Endothelial cell of umbilical vein (primary cell): ENCODE measurements at regions not wholly inside any gene's neighbourhood (a gene's known extent, or its start where the extent isn't known, plus 50 kb on each side); places are given as distances from the start of the nearest gene placed in this dataset.

Source experiments
- BruUV-seq: library from RNA; stranded (reverse); fragments of 400-500 nt; replicated peaks from 2 replicates; lab custom pipeline; 2021; lab: Mats Ljungman, UMichigan
- CTCF ChIA-PET: fragments of 300-600, 350-600 bp; sonication (Branson Sonifier 250); formaldehyde crosslinking; loops from one replicate; lab custom pipeline; 2021; ENCODE audit warnings: antibody characterized with exemption, inconsistent platforms; lab: Charles Lee
- POLR2A ChIA-PET: fragments of 300-600, 350-600 bp; sonication (Branson Sonifier 250); formaldehyde crosslinking; loops from one replicate; lab custom pipeline; 2021; ENCODE audit warnings: antibody characterized with exemption, inconsistent platforms; lab: Charles Lee
- DNase-seq: peaks from one replicate; pipeline ENCODE4 v3.0.0-alpha.2; 2011; ENCODE audit warnings: low read depth, low spot score
- FAIRE-seq: peaks from 2 replicates; lab custom pipeline; 2011; peaks lifted over from hg19 to GRCh38; lab: Jason Lieb, UNC
- H2AFZ ChIP-seq: 2 replicates; pipeline ENCODE4 v1.6.0; 2012; ENCODE audit warnings: low read depth, low read length, control low read depth, inconsistent platforms
- H3K27ac ChIP-seq: 2 replicates; pipeline ENCODE4 v1.5.1; 2011; ENCODE audit warnings: low read depth, mild to moderate bottlenecking, control low read depth, low read length, moderate library complexity; ENCODE audit not compliant: insufficient read depth
- H3K27me3 ChIP-seq, 2 experiments: 2 replicates each; pipeline versions ENCODE4 v1.6.0 to v1.6.1; 2011; ENCODE audit warnings: low read length in 2 of 2, mixed read lengths in 1 of 2; ENCODE audit not compliant: control insufficient read depth in 2 of 2, insufficient read depth in 2 of 2
- H3K36me3 ChIP-seq, 2 experiments: 2 replicates in 1 of 2; 3 replicates in 1 of 2; pipeline ENCODE4 v1.5.1; 2011; ENCODE audit warnings: low read length in 2 of 2, mild to moderate bottlenecking in 1 of 2, moderate library complexity in 1 of 2; ENCODE audit not compliant: control insufficient read depth in 2 of 2, insufficient read depth in 2 of 2; ENCODE audit errors: extremely low read depth in 1 of 2
- H3K4me1 ChIP-seq: 3 replicates; pipeline ENCODE4 v1.5.1; 2011; ENCODE audit warnings: mild to moderate bottlenecking, low read length; ENCODE audit not compliant: control insufficient read depth, insufficient read depth; ENCODE audit errors: extremely low read depth
- H3K4me2 ChIP-seq: 2 replicates; pipeline ENCODE4 v1.6.1; 2011; ENCODE audit warnings: low read length, control low read depth, mixed read lengths; ENCODE audit not compliant: insufficient read depth
- H3K4me3 ChIP-seq, 3 experiments: fragments of 200-600 bp in 1 of 3; sonication (generic), shearing (Covaris generic) in 1 of 3; replicated peaks in 1 of 3; 2 replicates each; pipeline ENCODE4 v1.5.1; 2011 to 2016; ENCODE audit warnings: control low read depth in 3 of 3, low read length in 3 of 3, mild to moderate bottlenecking in 2 of 3, inconsistent platforms in 1 of 3, low read depth in 1 of 3, moderate library complexity in 1 of 3; ENCODE audit not compliant: insufficient read depth in 1 of 3
- H3K79me2 ChIP-seq: 2 replicates; pipeline ENCODE4 v1.6.0; 2012; ENCODE audit warnings: low read length, inconsistent platforms; ENCODE audit not compliant: control insufficient read depth, insufficient read depth
- H3K9ac ChIP-seq: replicated peaks from 2 replicates; pipeline ENCODE3; 2011; ENCODE audit warnings: low read length, control low read depth; ENCODE audit not compliant: insufficient read depth; ENCODE audit errors: extremely low read depth
- H3K9me1 ChIP-seq: replicated peaks from 3 replicates; pipeline ENCODE4 v1.6.0; 2011; ENCODE audit warnings: mild to moderate bottlenecking, low read length; ENCODE audit not compliant: control insufficient read depth, insufficient read depth; ENCODE audit errors: extremely low read depth
- H3K9me3 ChIP-seq: replicated peaks from 2 replicates; pipeline ENCODE4 v1.5.1; 2012; ENCODE audit warnings: low read length, inconsistent platforms; ENCODE audit not compliant: control insufficient read depth, insufficient read depth
- H4K20me1 ChIP-seq: replicated peaks from 2 replicates; pipeline ENCODE3; 2011; ENCODE audit warnings: mild to moderate bottlenecking, low read length; ENCODE audit not compliant: control insufficient read depth, insufficient read depth; ENCODE audit errors: extremely low read depth
- CTCF ChIP-seq, 2 donors: IDR thresholded peaks; 1 replicate in 1 of 2; 2 replicates in 1 of 2; pipeline ENCODE4 v1.5.1; 2011; ENCODE audit warnings: low read length in 2 of 2, mild to moderate bottlenecking in 2 of 2, moderate library complexity in 2 of 2, control low read depth in 1 of 2, inconsistent platforms in 1 of 2, low read depth in 1 of 2; ENCODE audit not compliant: insufficient read depth in 1 of 2; ENCODE audit errors: extremely low read depth in 1 of 2
- EZH2 ChIP-seq: IDR thresholded peaks from 2 replicates; pipeline ENCODE4 v1.6.1; 2012; ENCODE audit warnings: borderline replicate concordance, low read depth, mild to moderate bottlenecking, moderate library complexity, low read length, inconsistent platforms; ENCODE audit not compliant: severe bottlenecking
- FOS ChIP-seq: IDR thresholded peaks from 2 replicates; pipeline ENCODE4 v1.6.1; 2011; ENCODE audit warnings: mild to moderate bottlenecking, low read length, moderate library complexity, borderline replicate concordance; ENCODE audit not compliant: insufficient read depth
- GATA2 ChIP-seq: IDR thresholded peaks from 2 replicates; pipeline ENCODE4 v1.7.0; 2011; ENCODE audit warnings: low read depth, mild to moderate bottlenecking, moderate library complexity, mixed read lengths, low read length; ENCODE audit not compliant: insufficient read length, insufficient read depth
- JUN ChIP-seq: IDR thresholded peaks from 2 replicates; pipeline ENCODE4 v1.6.1; 2011; ENCODE audit warnings: borderline replicate concordance, low read depth; ENCODE audit not compliant: insufficient read length, insufficient read depth
- MAX ChIP-seq: IDR thresholded peaks from 2 replicates; pipeline ENCODE4 v1.6.1; 2011; ENCODE audit not compliant: insufficient read depth, insufficient read length
- MYC ChIP-seq: IDR thresholded peaks from one replicate; pipeline ENCODE4 v1.6.1; 2011; ENCODE audit warnings: mild to moderate bottlenecking, low read depth, low read length
- POLR2A ChIP-seq: IDR thresholded peaks from 2 replicates; pipeline ENCODE4 v1.6.1; 2012; ENCODE audit warnings: low read depth, mild to moderate bottlenecking, control low read depth, low read length
- POLR2AphosphoS5 ChIP-seq: IDR thresholded peaks from 2 replicates; pipeline ENCODE4 v1.6.1; 2012; ENCODE audit warnings: low read depth, mild to moderate bottlenecking, control low read depth, low read length, moderate library complexity; ENCODE audit not compliant: insufficient read depth
- dilution Hi-C: fragments of 300-500 bp; cut with MboI; formaldehyde crosslinking; loops from one replicate; pipeline ENCODE4 v1.15.0; 2019; ENCODE audit warnings: low sequenced_read_pairs; ENCODE audit not compliant: extremely low pct_ligation_motif_present
- intact Hi-C: fragments of 100-400 bp; cut with micrococcal nuclease; formaldehyde crosslinking; loops from one replicate; pipeline ENCODE4 v1.10.0; 2022

- Histone ChIP-seq H2AFZ (no peak overlapping the region), H3K4me2 (no peak overlapping the region), H3K9me3 (peaks cover 4% of the 10 kb centered on the region), H3K27me3 (no peaks in the 10 kb centered on the region), H3K27ac (no peak overlapping the region), H3K36me3 (no peaks in the 10 kb centered on the region), H3K9ac (no peak overlapping the region), H3K9me1 (no peaks in the 10 kb centered on the region), H3K79me2 (no peaks in the 10 kb centered on the region), H3K4me3 (no peak overlapping the region), H3K4me1 (no peaks in the 10 kb centered on the region), H4K20me1 (no peaks in the 10 kb centered on the region)
- DNase-seq = no peak
- dilution Hi-C loops (no loop called here), intact Hi-C loops (no loop called here)
- TF ChIP-seq JUN (no peak), POLR2AphosphoS5 (no peak), FOS (no peak), MYC (no peak), CTCF (IDR thresholded peaks at IDR 0.05; ENCODE audit: extremely low read depth in 1 of 2, insufficient read depth in 1 of 2, low read depth in 1 of 2, low read length in 2 of 2) (no peak), GATA2 (no peak), MAX (no peak), POLR2A (no peak), EZH2 (no peak)
- CTCF ChIA-PET = no interaction called here
- BruUV-seq = no TSS peak
- POLR2A ChIA-PET = no interaction called here
- FAIRE-seq = no peak
Observed at GRCh38 chr22:49398646-49399045, 429.0 kb downstream of the BRD1 start.
